ENCODE measurements at regions not wholly inside any gene's neighbourhood (a gene's known extent, or its start where the extent isn't known, plus 50 kb on each side); places are given as distances from the start of the nearest gene placed in this dataset.
"Not testable (repeated sequence)": the region's sequence is repeated elsewhere in the genome, so short reads cannot be mapped to it uniquely, and the experiment has no call there.

- ATAC-seq (no peak), DNase-seq (no peak)
- intact Hi-C loops (cut with DNase I, micrococcal nuclease): no loop called here
Observed at GRCh38 chr3:160091441-160091840, 102.8 kb downstream of the IL12A start.

- ATAC-seq: no peak
- intact Hi-C loops (cut with DNase I, micrococcal nuclease): no loop called here
- DNase-seq: no peak
Observed at GRCh38 chr3:160092760-160093159, 104.1 kb downstream of the IL12A start.

- intact Hi-C loops (cut with DNase I, micrococcal nuclease): no loop called here
- DNase-seq (no peak), ATAC-seq (no peak)
Observed at GRCh38 chr3:160094562-160094961, 105.9 kb downstream of the IL12A start.

- ATAC-seq (no peak), DNase-seq (no peak)
- intact Hi-C loops (cut with DNase I, micrococcal nuclease): no loop called here
Observed at GRCh38 chr3:160097478-160097877, 108.8 kb downstream of the IL12A start.

- DNase-seq: no peak
- no peak for ATAC-seq
- intact Hi-C loops (cut with DNase I, micrococcal nuclease): no loop called here
Observed at GRCh38 chr3:160098261-160098908, 109.8 kb downstream of the IL12A start.

- ATAC-seq (no peak), DNase-seq (no peak)
- intact Hi-C loops (cut with DNase I, micrococcal nuclease): no loop called here
Observed at GRCh38 chr3:160098926-160099626, 110.4 kb downstream of the IL12A start.

GRCh38 chr3:160099834-160100233 lies 111.2 kb downstream of the IL12A start:
- no peak for ATAC-seq
- intact Hi-C loops (cut with DNase I, micrococcal nuclease): no loop called here
- no peak for DNase-seq

- DNase-seq: no peak
- no peak for ATAC-seq
- intact Hi-C loops (cut with DNase I, micrococcal nuclease): no loop called here
Observed at GRCh38 chr3:160100610-160101009, 112.0 kb downstream of the IL12A start.

- DNase-seq; ATAC-seq; intact Hi-C loops (cut with DNase I, micrococcal nuclease): not testable (repeated sequence)
Observed at GRCh38 chr3:160102001-160102400, 113.4 kb downstream of the IL12A start.

- DNase-seq: no peak
- intact Hi-C loops (cut with DNase I, micrococcal nuclease): no loop called here
- ATAC-seq: no peak
Observed at GRCh38 chr3:160103397-160103796, 114.8 kb downstream of the IL12A start.

GRCh38 chr3:160105907-160106584 lies 117.4 kb downstream of the IL12A start:
- ATAC-seq: no peak
- DNase-seq: no peak
- intact Hi-C loops (cut with DNase I, micrococcal nuclease): no loop called here

GRCh38 chr3:160106905-160107861 lies 118.0 kb upstream of the C3orf80 start:
- intact Hi-C loops (cut with DNase I, micrococcal nuclease): no loop called here
- ATAC-seq (peak; percentile 97), DNase-seq (peak; percentile 59 to 76)

- intact Hi-C loops (cut with DNase I, micrococcal nuclease): no loop called here
- no peak for ATAC-seq
- no peak for DNase-seq
Observed at GRCh38 chr3:160108362-160108761, 116.9 kb upstream of the C3orf80 start.

- DNase-seq (no peak), ATAC-seq (no peak)
- intact Hi-C loops (cut with DNase I, micrococcal nuclease): no loop called here
Observed at GRCh38 chr3:160112481-160112880, 112.7 kb upstream of the C3orf80 start.

- intact Hi-C loops (cut with DNase I, micrococcal nuclease): no loop called here
- no peak for DNase-seq
- ATAC-seq: no peak
Observed at GRCh38 chr3:160112996-160113395, 112.2 kb upstream of the C3orf80 start.

- intact Hi-C loops (cut with DNase I, micrococcal nuclease): no loop called here
- no peak for ATAC-seq
Observed at GRCh38 chr3:160114355-160114995, 110.7 kb upstream of the C3orf80 start.

GRCh38 chr3:160115387-160115786 lies 109.8 kb upstream of the C3orf80 start:
- ATAC-seq (peak; percentile 72), DNase-seq (no peak)
- intact Hi-C loops (cut with DNase I, micrococcal nuclease): no loop called here

More at GRCh38 chr3:160114355-160114995, 110.7 kb upstream of the C3orf80 start:
- DNase-seq: no peak

- ATAC-seq: no peak
- intact Hi-C loops (cut with DNase I, micrococcal nuclease): no loop called here
- DNase-seq: no peak
Observed at GRCh38 chr3:160124224-160124623, 101.0 kb upstream of the C3orf80 start.

- ATAC-seq (no peak), DNase-seq (no peak)
- intact Hi-C loops (cut with DNase I, micrococcal nuclease): no loop called here
Observed at GRCh38 chr3:160125258-160125657, 100.0 kb upstream of the C3orf80 start.

All from left colon (tissue), 2 donors.